HG02610 (cell line): ENCODE measurements at regions not wholly inside any gene's neighbourhood (a gene's known extent, or its start where the extent isn't known, plus 50 kb on each side); places are given as distances from the start of the nearest gene placed in this dataset.
"Not testable (repeated sequence)": the region's sequence is repeated elsewhere in the genome, so short reads cannot be mapped to it uniquely, and the experiment has no call there.

Source experiments
- ATAC-seq: cut with Tn5 transposase; IDR thresholded peaks from one replicate; pipeline ENCODE4 v1.9.1; 2021; ENCODE audit warnings: mild to moderate bottlenecking, moderate library complexity; ENCODE audit not compliant: unreplicated experiment

- ATAC-seq, result no peak
These were observed 52.7 kb upstream of the ZCCHC13 start for GRCh38 chrX:74251006-74251930.

GRCh38 chrX:74250574-74250973 lies 53.4 kb upstream of the ZCCHC13 start:
- no peak for ATAC-seq

GRCh38 chrX:74249963-74250362 lies 54.0 kb upstream of the ZCCHC13 start:
- ATAC-seq, result no peak

- ATAC-seq, result no peak
These were observed 55.1 kb upstream of the ZCCHC13 start for GRCh38 chrX:74248889-74249288.

- ATAC-seq, result no peak
These were observed 57.5 kb upstream of the ZCCHC13 start for GRCh38 chrX:74246524-74246923.

GRCh38 chrX:74242484-74243138 lies 61.4 kb upstream of the ZCCHC13 start:
- ATAC-seq, result no peak

GRCh38 chrX:74242050-74242449 lies 61.9 kb upstream of the ZCCHC13 start:
- no peak for ATAC-seq

DNA sequence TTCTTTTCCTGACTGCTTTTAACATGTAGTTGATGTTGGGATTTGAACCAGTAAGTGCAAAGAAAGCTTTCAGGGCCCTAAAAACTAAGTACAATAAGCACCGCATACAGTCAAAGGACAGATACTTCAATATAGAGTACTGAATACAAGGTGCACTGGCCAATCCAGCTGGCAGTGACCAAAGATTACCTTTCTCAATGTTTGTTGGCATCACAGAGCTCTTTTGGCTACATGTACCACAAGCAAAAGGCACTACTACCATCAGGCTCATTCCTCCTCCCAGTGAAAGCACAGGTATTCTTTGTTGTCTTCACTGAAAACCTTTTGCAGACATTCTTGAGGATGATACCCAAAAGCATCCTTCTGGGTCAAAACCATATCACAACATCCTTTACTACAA lies 65.2 kb upstream of the ZCCHC13 start:
- ATAC-seq, result no peak

DNA sequence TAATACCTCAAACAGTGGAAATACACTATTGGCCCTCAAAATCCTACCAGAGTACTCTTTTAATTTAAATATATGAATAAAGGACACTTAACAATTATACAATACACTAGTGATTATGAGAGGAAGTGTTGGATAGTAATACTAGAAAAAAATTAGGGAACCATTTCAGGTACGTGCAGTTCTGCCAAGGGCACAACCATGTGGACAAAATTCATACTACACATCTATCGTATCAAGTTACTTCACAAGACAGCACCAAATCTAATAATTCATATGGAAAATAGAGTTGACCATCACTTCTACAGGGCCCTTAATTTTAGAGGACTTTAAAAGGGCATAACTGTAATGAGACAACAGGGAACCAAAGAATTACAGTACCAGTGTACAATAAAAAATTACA lies 69.2 kb upstream of the ZCCHC13 start:
- ATAC-seq, result no peak

DNA sequence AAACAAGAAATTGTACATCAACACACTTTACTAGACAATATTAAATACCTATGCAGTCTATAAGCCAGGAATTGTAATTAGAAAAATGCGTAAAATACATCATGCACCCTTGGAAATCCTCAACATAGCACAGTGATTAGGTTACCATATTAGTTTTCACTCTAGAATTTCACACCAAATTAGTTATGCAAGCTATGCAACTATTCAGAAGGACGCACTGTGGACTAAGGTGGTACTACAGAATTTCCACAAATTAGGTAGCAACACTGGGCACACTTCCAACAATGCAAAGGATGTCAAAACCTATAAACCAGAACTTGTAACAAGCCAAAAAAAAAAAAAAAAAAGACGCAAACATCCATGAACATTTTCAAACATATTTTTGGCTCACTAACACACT lies 71.1 kb upstream of the ZCCHC13 start:
- no peak for ATAC-seq

DNA sequence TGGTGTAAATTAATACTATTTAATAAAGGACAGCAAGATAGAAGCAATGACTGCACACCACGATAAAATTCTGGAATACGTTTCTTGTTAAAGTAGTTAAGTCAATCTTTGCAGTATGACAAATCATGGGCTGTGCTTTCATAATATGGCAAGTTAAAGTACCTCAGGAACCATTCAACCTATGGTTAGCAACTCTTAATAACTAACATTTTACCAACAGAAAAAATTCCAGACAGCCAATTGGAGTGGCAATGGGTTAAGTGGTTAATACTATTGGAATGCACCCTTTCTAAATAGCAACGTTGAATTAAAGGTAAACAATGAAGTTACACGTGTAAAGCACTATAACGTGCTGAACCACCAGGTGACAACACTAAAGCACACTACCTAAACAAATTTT lies 72.4 kb upstream of the ZCCHC13 start:
- no peak for ATAC-seq

DNA sequence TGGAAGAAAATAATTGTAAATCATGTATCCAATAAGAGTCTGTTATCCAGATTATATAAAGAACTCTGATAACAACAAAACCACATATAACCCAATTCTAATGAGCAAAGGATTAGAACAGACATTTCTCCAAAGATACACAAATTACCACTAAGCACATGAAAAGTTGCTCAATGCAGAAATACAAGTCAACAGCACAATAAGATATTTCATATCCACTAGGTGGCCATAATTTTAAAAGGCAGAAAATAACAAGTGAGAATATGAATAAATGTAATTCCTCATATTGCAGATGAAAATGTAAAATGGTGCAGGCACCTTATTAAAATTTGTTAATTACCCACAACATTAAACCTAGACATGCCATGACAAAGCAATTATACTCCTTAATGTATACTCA lies 73.9 kb upstream of the ZCCHC13 start:
- ATAC-seq, result no peak

DNA sequence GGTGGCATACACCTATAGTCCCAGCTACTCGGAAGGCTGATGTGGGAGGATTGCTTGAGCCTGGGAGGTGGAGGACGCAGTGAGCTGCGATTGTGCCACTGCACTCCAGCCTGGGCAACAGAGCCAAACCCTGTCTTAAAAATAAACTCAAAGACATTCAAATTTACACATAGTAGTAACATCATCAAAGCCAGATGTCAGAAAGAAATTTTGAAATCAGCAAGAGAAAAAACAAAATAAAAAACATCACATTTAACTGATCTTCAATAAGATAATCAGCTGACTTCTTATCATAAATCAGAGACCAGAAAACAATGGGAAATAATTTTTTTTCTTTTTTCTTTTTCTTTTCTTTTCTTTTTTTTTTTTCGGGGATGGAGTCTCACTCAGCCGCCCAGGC lies 78.9 kb upstream of the ZCCHC13 start:
- ATAC-seq, result no peak

DNA sequence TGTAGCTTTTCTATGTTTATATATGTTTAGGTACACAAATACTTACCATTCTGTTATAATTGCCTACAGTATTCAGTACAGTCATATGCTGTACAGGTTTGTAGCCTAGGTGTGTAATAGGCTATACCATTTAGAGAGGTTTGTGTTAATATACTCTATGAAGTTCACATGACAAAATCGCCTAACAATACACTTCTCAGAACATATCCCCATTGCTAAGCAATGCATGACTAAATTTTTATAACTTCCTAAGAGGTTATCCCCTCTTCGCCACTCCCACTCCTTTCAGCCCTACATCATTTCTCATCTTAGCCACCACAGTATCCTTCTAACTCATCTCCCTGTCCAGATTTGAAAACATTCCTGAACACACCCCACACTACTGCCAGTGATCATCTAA lies 83.7 kb upstream of the ZCCHC13 start:
- no peak for ATAC-seq

GRCh38 chrX:74218895-74219294 lies 85.1 kb upstream of the ZCCHC13 start:
- ATAC-seq, result no peak

DNA sequence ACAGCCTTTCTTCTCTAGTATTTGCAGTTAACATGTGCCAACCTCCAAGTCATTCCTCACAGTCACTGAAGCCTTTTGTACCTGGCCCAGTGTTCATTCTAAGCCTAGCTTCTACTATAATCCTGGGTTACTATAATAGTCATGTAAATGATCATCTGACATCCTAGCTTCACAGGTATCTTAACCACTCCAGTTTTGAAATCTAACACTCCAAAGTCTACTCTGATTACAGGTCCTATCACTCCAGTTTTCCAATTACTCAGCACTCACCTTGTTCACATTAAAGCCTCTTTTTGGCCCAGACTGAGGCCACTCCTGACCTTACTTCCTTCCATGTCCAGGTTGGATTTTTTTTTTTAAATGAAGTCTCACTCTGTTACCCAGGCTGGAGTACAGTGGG lies 87.6 kb upstream of the ZCCHC13 start:
- no peak for ATAC-seq

DNA sequence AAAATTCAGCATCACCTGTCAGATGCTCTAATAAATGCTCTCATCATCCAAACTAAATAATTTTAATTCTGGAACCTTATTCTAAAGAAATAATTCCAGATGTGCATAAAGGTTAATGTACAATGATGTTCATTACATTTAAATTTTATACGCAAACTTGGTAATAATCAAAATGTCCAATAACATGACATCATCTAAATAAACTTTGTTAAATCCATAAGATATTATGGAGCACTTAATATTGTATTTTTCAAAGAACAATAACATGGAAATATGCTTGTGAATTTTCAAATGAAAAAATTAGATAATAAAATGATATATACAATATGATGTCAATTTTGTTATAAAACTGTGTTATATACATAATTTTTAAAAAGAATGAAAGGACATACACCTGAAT lies 92.1 kb upstream of the ZCCHC13 start:
- no peak for ATAC-seq

GRCh38 chrX:74207539-74207938 lies 96.4 kb upstream of the ZCCHC13 start:
- no peak for ATAC-seq

GRCh38 chrX:74195605-74196004 lies 108.4 kb upstream of the ZCCHC13 start:
- ATAC-seq, result no peak

GRCh38 chrX:74195120-74195519 lies 108.9 kb upstream of the ZCCHC13 start:
- ATAC-seq, result no peak

- no peak for ATAC-seq
These were observed 116.8 kb upstream of the ZCCHC13 start for GRCh38 chrX:74187211-74187610.

DNA sequence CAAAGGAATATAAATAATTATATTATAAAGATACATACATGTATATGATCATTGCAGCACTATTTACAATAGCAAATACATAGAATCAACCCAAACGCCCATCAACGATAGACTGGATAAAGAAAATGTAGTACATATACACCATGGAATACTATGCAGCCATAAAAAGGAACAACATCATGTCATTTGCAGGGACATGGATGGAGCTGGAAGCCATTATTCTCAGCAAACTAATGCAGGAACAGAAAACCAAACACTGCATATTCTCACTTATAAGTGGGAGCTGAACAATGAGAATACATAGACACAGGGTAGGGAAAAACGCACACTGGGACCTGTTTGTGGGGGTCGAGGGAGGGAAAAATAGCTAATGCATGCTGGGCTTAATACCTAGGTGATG lies 120.9 kb upstream of the ZCCHC13 start:
- ATAC-seq, result not testable (repeated sequence)
